VCaP (cell line): ENCODE measurements at regions not wholly inside any gene's neighbourhood (a gene's known extent, or its start where the extent isn't known, plus 50 kb on each side); places are given as distances from the start of the nearest gene placed in this dataset.

Source experiments
- H3K27ac ChIP-seq: fragments of 450-650 bp; 2 replicates; pipeline ENCODE4 v1.5.1; 2017
- TF ChIP-seq, protein P1 (sequence below): fragments of 450-650 bp; conservative IDR thresholded peaks from 2 replicates; pipeline ENCODE4 v1.5.1; 2017; ENCODE audit warnings: mild to moderate bottlenecking, moderate library complexity

DNA sequence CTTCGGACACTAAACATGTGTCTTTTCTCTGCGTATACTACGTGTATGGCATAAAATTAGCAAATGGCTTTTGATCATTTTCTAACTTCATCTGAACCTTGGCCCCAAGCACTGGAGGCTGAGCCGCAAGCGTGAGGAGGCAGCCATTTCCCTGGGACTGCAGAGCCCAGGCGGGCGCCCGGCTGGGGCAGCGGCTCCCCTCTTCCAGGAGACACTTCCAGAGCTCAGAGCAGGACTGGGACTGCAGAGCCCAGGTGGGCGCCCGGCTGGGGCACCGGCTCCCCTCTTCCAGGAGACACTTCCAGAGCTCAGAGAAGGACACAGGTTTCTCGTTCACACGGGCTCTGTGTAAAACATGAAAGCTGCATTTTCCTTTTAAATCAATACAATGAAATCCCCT, 484.1 kb upstream of the SALL3 start:
- H3K27ac ChIP-seq: no peak overlapping the region
- TF ChIP-seq, protein P1, sequence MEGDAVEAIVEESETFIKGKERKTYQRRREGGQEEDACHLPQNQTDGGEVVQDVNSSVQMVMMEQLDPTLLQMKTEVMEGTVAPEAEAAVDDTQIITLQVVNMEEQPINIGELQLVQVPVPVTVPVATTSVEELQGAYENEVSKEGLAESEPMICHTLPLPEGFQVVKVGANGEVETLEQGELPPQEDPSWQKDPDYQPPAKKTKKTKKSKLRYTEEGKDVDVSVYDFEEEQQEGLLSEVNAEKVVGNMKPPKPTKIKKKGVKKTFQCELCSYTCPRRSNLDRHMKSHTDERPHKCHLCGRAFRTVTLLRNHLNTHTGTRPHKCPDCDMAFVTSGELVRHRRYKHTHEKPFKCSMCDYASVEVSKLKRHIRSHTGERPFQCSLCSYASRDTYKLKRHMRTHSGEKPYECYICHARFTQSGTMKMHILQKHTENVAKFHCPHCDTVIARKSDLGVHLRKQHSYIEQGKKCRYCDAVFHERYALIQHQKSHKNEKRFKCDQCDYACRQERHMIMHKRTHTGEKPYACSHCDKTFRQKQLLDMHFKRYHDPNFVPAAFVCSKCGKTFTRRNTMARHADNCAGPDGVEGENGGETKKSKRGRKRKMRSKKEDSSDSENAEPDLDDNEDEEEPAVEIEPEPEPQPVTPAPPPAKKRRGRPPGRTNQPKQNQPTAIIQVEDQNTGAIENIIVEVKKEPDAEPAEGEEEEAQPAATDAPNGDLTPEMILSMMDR: no peak

- TF ChIP-seq, protein P1: no peak
- no peak overlapping the region for H3K27ac ChIP-seq
These were observed 483.5 kb upstream of the SALL3 start for GRCh38 chr18:78496079-78496478.

- TF ChIP-seq, protein P1: no peak
These were observed 482.0 kb upstream of the SALL3 start for GRCh38 chr18:78497641-78498040.

DNA sequence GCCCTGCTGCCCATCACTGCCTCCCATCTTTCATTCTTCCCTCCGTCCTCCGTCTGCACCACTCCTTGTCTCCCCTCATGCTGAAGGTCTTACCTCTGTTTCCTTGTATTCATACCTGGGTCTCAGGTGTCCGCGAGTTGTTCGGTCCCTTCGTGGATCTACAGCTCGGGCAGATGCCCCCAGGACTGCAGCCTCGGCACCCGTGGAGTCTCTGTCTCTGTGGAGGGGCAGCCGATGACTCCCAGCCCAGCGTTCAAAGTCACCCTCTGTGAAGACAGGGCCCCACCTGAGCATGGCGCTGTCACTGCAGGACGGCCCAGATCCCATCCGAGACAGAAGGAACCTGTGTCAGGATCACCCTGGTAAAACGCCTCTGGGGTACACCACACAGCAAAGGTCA, 480.0 kb upstream of the SALL3 start:
- TF ChIP-seq, protein P1: no peak

More at GRCh38 chr18:78497641-78498040, 482.0 kb upstream of the SALL3 start:
- no peak overlapping the region for H3K27ac ChIP-seq

GRCh38 chr18:78501251-78501650, 478.4 kb upstream of the SALL3 start:
- H3K27ac ChIP-seq: no peak overlapping the region
- TF ChIP-seq, protein P1: no peak

More for the DNA sequence above, 480.0 kb upstream of the SALL3 start:
- H3K27ac ChIP-seq: no peak overlapping the region

GRCh38 chr18:78503129-78503528, 476.5 kb upstream of the SALL3 start:
- H3K27ac ChIP-seq: no peak overlapping the region
- TF ChIP-seq, protein P1: no peak

- H3K27ac ChIP-seq: no peak overlapping the region
- TF ChIP-seq, protein P1: no peak
These were observed 473.7 kb upstream of the SALL3 start for GRCh38 chr18:78505851-78506461.
